Cardiac muscle cell (in vitro differentiated cells and primary cell): ENCODE measurements at regions not wholly inside any gene's neighbourhood (a gene's known extent, or its start where the extent isn't known, plus 50 kb on each side); places are given as distances from the start of the nearest gene placed in this dataset.

Experiments
- DNase-seq, 2 donors: peaks; one replicate each; pipeline versions ENCODE4 v3.0.0 to v3.0.0-alpha.2; 2010 to 2017; ENCODE audit warnings: low read depth in 1 of 2, low spot score in 1 of 2
- H3K27ac ChIP-seq: fragments of 200-600 bp; sonication (generic); 2 replicates; pipeline ENCODE4 v1.5.1; 2016
- H3K27me3 ChIP-seq: fragments of 200-600 bp; sonication (generic); 2 replicates; pipeline ENCODE4 v1.6.0; 2016; ENCODE audit warnings: control low read depth
- H3K36me3 ChIP-seq: fragments of 200-600 bp; sonication (generic); 2 replicates; pipeline ENCODE4 v1.5.1; 2016; ENCODE audit warnings: control low read depth
- H3K4me1 ChIP-seq: fragments of 200-600 bp; sonication (generic); 2 replicates; pipeline ENCODE4 v1.8.1; 2017; ENCODE audit warnings: low read depth, mild to moderate bottlenecking, mixed run types
- H3K4me3 ChIP-seq: fragments of 200-600 bp; sonication (generic); 2 replicates; pipeline ENCODE4 v1.5.1; 2016; ENCODE audit warnings: mild to moderate bottlenecking
- H3K9me3 ChIP-seq: fragments of 200-600 bp; sonication (generic); 2 replicates; pipeline ENCODE4 v1.5.1; 2017; ENCODE audit warnings: low read depth, mild to moderate bottlenecking, control low read depth
- TF ChIP-seq, protein P1 (sequence below): IDR thresholded peaks from 2 replicates; pipeline ENCODE4 v1.5.1; 2012; ENCODE audit warnings: low read depth, mild to moderate bottlenecking, low read length

- Histone ChIP-seq H3K27ac (no peak overlapping the region), H3K9me3 (no peaks in the 10 kb centered on the region), H3K4me1 (no peaks in the 10 kb centered on the region), H3K4me3 (no peak overlapping the region), H3K36me3 (no peaks in the 10 kb centered on the region), H3K27me3 (no peaks in the 10 kb centered on the region)
- TF ChIP-seq, protein P1, sequence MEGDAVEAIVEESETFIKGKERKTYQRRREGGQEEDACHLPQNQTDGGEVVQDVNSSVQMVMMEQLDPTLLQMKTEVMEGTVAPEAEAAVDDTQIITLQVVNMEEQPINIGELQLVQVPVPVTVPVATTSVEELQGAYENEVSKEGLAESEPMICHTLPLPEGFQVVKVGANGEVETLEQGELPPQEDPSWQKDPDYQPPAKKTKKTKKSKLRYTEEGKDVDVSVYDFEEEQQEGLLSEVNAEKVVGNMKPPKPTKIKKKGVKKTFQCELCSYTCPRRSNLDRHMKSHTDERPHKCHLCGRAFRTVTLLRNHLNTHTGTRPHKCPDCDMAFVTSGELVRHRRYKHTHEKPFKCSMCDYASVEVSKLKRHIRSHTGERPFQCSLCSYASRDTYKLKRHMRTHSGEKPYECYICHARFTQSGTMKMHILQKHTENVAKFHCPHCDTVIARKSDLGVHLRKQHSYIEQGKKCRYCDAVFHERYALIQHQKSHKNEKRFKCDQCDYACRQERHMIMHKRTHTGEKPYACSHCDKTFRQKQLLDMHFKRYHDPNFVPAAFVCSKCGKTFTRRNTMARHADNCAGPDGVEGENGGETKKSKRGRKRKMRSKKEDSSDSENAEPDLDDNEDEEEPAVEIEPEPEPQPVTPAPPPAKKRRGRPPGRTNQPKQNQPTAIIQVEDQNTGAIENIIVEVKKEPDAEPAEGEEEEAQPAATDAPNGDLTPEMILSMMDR: no peak
- DNase-seq: no peak
Observed at GRCh38 chr4:160159457-160159856, 1056.6 kb downstream of the RAPGEF2 start.

DNA sequence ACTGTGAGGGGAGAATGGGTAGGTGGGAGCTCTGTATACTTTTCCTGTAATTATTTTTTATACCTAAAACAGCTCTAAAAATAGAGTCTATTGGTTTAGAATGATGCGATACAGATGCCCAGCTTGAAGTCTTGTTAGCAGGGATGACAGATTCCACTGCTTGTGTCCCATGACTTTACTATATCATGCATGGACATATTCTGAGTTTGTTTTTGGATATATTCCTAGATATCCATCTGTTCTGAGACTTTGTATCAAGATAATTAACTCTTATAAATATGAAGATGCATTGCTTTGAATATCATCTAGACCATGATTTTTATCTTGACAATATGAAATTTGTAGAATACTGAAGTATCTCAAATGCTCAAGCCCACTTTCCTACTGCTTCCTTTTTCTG is 1058.1 kb downstream of the RAPGEF2 start:
- Histone ChIP-seq H3K4me3 (no peak overlapping the region), H3K27me3 (no peaks in the 10 kb centered on the region), H3K4me1 (no peaks in the 10 kb centered on the region), H3K9me3 (no peaks in the 10 kb centered on the region), H3K36me3 (no peaks in the 10 kb centered on the region), H3K27ac (no peak overlapping the region)
- TF ChIP-seq, protein P1: no peak
- no peak for DNase-seq

GRCh38 chr4:160175064-160175643 is 1072.3 kb downstream of the RAPGEF2 start:
- no peak overlapping the region for H3K27ac ChIP-seq
- H3K27me3 ChIP-seq: no peaks in the 10 kb centered on the region
- TF ChIP-seq, protein P1: no peak
- no peak overlapping the region for H3K4me3 ChIP-seq
- H3K36me3 ChIP-seq: no peaks in the 10 kb centered on the region
- no peaks in the 10 kb centered on the region for H3K4me1 ChIP-seq
- no peaks in the 10 kb centered on the region for H3K9me3 ChIP-seq
- no peak for DNase-seq

DNA sequence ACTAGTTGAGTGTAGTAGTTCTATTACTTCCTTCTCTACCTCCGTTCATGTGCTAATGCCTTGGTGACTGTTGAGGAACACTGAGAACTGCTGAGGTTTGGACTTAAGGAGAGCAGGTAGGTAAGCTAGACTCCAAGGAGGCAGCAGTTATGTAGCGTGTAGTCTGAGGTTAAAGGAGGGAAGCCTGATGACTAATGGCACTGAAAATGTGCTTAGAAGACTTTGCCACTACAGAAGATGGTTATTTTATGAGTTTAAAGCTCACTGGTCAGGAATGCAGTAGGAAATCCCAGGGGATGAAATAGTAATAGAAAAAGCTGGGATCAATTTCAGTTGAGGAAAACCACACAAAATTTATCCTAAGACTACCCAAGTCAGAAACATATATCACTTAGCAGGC is 1077.3 kb downstream of the RAPGEF2 start:
- no peak overlapping the region for H3K27ac ChIP-seq
- no peak overlapping the region for H3K4me3 ChIP-seq

DNA sequence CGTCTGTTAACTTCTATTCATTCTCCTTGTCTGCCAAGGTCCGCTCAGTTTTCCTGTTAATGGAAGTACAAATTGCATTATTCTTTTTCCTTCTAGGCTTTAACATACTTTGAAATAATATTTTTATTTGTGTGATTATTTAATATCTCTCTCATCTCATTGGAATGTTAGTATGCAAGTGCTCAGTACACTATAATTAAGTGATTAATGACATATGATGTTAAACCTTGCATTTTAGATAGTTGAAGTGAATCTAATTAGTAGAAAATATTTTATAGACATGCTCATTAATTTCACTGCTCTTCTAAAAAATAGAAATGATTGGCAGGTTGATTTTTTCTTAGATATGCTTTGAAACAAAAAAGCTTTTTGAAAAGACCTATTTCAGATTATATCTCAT is 1079.8 kb downstream of the RAPGEF2 start:
- no peak overlapping the region for H3K27ac ChIP-seq
- H3K9me3 ChIP-seq: no peaks in the 10 kb centered on the region
- H3K36me3 ChIP-seq: no peaks in the 10 kb centered on the region
- DNase-seq: no peak
- H3K4me3 ChIP-seq: no peak overlapping the region
- TF ChIP-seq, protein P1: no peak
- H3K27me3 ChIP-seq: no peaks in the 10 kb centered on the region
- no peaks in the 10 kb centered on the region for H3K4me1 ChIP-seq

More for the DNA sequence above, 1077.3 kb downstream of the RAPGEF2 start:
- no peaks in the 10 kb centered on the region for H3K27me3 ChIP-seq
- no peak for DNase-seq
- H3K4me1 ChIP-seq: no peaks in the 10 kb centered on the region
- H3K36me3 ChIP-seq: no peaks in the 10 kb centered on the region
- H3K9me3 ChIP-seq: no peaks in the 10 kb centered on the region
- TF ChIP-seq, protein P1: no peak
